HPDE6-E6E7 (cell line): ENCODE measurements at regions not wholly inside any gene's neighbourhood (a gene's known extent, or its start where the extent isn't known, plus 50 kb on each side); places are given as distances from the start of the nearest gene placed in this dataset.

ENCODE experiments used
- DNase-seq: peaks from one replicate; pipeline ENCODE4 v3.0.0; 2011; ENCODE audit warnings: missing footprints; ENCODE audit errors: extremely low spot score

DNA sequence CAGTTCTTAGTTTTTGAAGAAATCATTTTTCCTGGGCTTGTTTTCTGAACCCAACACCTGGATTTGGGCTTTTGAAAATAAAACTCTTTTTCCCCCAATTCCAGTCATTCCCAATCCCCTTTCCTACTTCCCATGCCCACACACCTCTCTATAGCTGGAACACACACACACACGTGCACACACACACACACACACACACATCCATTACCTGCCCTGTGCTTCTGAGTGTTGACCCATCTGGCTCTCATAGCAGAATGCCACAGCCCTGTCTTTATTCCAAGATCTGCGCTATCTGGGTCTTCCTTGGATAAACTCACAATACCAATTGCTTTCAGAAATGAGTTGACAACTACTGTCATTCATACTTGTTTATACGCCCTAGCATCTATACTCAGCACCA lies 54.9 kb upstream of the C4orf54 start:
- no peak for DNase-seq

DNA sequence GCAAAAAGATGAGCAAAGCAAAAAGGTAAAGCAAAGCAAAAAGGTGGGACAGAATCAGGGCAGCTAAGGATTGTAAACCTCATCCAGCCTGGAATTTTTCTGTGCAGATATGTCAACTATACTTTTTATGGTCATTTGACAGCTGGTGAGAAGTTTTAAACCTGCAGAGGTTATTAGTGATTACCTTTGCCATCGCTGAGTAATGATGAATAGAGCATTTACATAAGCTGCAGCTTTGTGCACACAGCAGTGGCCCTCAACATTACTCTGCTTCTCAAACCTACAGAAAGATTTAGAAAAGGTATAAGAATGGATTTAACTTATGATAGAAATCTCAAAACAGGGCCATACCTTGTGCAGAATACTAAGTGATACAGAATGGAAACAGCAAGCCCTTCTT lies 54.5 kb upstream of the C4orf54 start:
- no peak for DNase-seq

DNA sequence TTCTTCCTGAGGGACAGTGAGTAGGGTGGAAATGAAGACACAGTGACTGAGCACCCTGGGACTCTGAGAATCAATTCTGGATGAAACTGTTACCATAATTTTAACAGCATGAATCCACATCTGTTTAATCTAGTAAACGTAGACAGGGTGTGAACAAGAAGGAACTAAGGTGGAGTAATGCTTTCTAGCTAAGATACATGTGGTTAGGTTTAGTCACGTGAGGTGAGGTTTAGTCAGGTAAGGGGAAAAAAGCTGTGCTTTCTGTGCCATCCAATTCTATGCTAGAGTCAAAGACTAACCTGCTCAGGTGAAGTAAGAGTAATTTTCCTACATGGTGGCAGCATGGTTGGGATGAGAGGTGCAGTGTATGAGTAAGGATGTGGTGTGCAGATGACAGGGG lies 54.0 kb upstream of the C4orf54 start:
- no peak for DNase-seq

DNA sequence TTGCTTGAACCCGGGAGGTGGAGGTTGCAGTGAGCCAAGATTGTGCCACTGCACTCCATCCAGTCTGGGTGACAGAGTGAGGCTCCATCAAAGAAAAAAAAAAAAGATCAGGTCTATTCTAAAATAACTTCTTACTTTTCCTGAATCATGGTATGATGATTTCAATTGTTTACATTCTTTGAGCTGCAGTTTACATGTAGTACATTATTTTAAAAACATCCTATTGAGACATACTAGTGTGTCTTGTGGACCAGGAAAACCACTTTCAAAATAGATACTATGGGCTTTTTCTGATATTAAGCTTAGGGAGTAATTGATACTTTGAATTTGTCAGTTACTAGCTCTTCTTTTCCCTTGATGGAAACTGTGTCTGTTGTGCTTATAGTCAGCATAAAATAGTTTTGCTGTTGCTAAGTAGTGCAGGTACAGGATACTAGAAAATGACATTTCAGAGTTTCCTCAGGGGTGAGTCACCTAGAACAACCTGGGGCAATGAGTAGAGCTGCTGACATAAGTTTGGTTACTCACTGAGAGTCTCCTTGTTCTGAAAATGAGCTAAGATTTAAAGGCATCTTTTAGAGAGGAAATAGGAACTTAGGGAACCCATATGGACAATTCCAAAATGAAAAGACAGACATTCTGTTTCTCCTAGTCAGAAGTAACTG lies 53.2 kb upstream of the C4orf54 start:
- DNase-seq = peak; percentile 60

DNA sequence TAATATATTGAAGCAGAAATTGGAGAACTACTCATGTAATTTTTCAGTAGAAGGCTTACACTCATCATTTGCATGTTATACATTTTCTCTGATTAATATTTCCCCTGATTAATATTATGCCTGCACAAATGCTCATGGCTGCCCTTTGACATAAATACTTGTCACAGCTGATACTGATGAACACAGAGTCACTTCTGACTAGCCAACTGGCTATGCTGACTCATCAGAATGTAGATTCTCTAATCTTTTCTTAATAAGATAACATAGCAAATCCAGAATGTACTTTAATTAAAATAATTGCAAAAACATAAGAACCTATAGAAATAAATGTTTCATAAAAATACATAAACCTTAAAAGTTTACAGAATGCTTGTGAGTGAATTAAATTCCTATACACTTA lies 52.4 kb upstream of the C4orf54 start:
- DNase-seq = no peak

DNA sequence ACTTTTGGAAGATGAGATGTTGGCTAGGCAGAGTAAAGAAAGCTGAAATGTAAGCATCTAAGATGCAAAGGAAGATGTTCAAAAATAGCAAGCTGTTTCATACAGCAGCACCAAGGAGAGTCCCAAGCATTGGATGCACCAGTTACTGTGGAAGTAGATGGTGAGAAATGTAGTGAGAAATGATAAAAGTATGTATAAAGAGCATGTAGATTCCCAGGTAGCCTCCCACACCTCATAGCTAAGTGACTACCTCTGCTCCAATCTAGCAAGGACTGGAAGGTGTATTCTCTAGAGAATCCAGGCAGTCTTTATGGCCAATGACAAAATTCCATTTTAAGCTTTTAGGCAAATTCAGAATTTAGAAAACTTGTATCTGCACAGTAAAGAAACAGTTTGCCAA lies 50.9 kb upstream of the C4orf54 start:
- no peak for DNase-seq
